ENCODE measurements at regions not wholly inside any gene's neighbourhood (a gene's known extent, or its start where the extent isn't known, plus 50 kb on each side); places are given as distances from the start of the nearest gene placed in this dataset.

DNA sequence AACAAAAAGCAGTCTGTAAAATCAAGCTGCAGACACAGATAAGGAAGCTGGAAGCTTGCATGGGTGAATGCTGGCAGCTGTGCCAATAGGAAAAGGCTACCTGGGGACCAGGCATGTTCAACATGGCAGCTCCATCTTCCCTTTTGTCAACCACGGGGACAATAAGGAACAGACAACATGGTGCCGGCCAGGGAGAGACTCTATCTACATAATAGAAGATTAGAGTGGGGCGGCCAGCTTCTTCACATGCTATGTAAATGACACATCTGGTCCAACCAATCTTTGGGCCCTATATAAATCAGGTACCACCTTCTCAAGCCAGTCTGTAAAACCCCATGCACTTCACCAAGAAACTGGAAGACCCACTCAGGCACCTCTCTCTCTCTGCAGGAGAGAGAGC is 157.6 kb downstream of the SUDS3 start:
- no peak for DNase-seq
- POLR2A ChIA-PET (ENCODE audit: unreplicated experiment): no interaction called here
- no TSS peak for BruUV-seq (replicated peaks)
- H3K79me2 ChIP-seq (ENCODE audit: low read depth): no peaks in the 10 kb centered on the region
- intact Hi-C loops (cut with micrococcal nuclease; ENCODE audit: unreplicated experiment): no loop called here
- H3K9me3 ChIP-seq (ENCODE audit: insufficient read depth, low read depth): no peaks in the 10 kb centered on the region
- H3K27me3 ChIP-seq (ENCODE audit: insufficient read depth, low read depth): peaks cover 40% of the 10 kb centered on the region
- H3K4me1 ChIP-seq (replicated peaks; ENCODE audit: insufficient read depth): no peaks in the 10 kb centered on the region
- H3K36me3 ChIP-seq (ENCODE audit: low read depth): no peaks in the 10 kb centered on the region
- no peak overlapping the region for H3K4me3 ChIP-seq
- H4K20me1 ChIP-seq (ENCODE audit: insufficient read depth): no peaks in the 10 kb centered on the region
- H3K9me2 ChIP-seq (ENCODE audit: insufficient read depth): no peaks in the 10 kb centered on the region
- H3F3A ChIP-seq (ENCODE audit: insufficient read depth, low read depth): no peaks in the 10 kb centered on the region
- TF ChIP-seq CTCF (conservative IDR thresholded peaks at IDR 0.05) (no peak), EZH2 (IDR thresholded peaks at IDR 0.05; ENCODE audit: low read depth) (no peak)
- no peak overlapping the region for H3K27ac ChIP-seq
- no peak overlapping the region for H2AFZ ChIP-seq
- CTCF ChIA-PET: no interaction called here
- H3K4me2 ChIP-seq: no peak overlapping the region

GRCh38 chr12:118536306-118536906 is 160.1 kb downstream of the SUDS3 start:
- no peak for DNase-seq
- no TSS peak for BruUV-seq (replicated peaks)
- no peaks in the 10 kb centered on the region for H3K9me2 ChIP-seq (ENCODE audit: insufficient read depth)
- CTCF ChIA-PET: no interaction called here
- no peak overlapping the region for H3K27ac ChIP-seq
- no peaks in the 10 kb centered on the region for H4K20me1 ChIP-seq (ENCODE audit: insufficient read depth)
- H3K79me2 ChIP-seq (ENCODE audit: low read depth): no peaks in the 10 kb centered on the region
- intact Hi-C loops (cut with micrococcal nuclease; ENCODE audit: unreplicated experiment): no loop called here
- no peak overlapping the region for H2AFZ ChIP-seq
- peaks cover 24% of the 10 kb centered on the region; the same call in 1 of the 2 replicates for H3K27me3 ChIP-seq (ENCODE audit: insufficient read depth, low read depth)
- POLR2A ChIA-PET (ENCODE audit: unreplicated experiment): no interaction called here
- H3K36me3 ChIP-seq (ENCODE audit: low read depth): no peaks in the 10 kb centered on the region
- TF ChIP-seq CTCF (conservative IDR thresholded peaks at IDR 0.05) (no peak), EZH2 (IDR thresholded peaks at IDR 0.05; ENCODE audit: low read depth) (no peak)
- H3F3A ChIP-seq (ENCODE audit: insufficient read depth, low read depth): no peaks in the 10 kb centered on the region
- no peaks in the 10 kb centered on the region for H3K9me3 ChIP-seq (ENCODE audit: insufficient read depth, low read depth)
- no peaks in the 10 kb centered on the region for H3K4me1 ChIP-seq (replicated peaks; ENCODE audit: insufficient read depth)
- no peak overlapping the region for H3K4me2 ChIP-seq
- H3K4me3 ChIP-seq: no peak overlapping the region

- Histone ChIP-seq H3K4me1 (replicated peaks; ENCODE audit: insufficient read depth) (no peaks in the 10 kb centered on the region), H3F3A (ENCODE audit: insufficient read depth, low read depth) (no peaks in the 10 kb centered on the region), H3K27ac (no peak overlapping the region), H2AFZ (no peak overlapping the region), H3K27me3 (ENCODE audit: insufficient read depth, low read depth) (peaks cover 27% of the 10 kb centered on the region; the same call in 1 of the 2 replicates), H3K79me2 (ENCODE audit: low read depth) (no peaks in the 10 kb centered on the region), H3K9me2 (ENCODE audit: insufficient read depth) (no peaks in the 10 kb centered on the region), H3K4me3 (no peak overlapping the region), H4K20me1 (ENCODE audit: insufficient read depth) (no peaks in the 10 kb centered on the region), H3K4me2 (no peak overlapping the region), H3K36me3 (ENCODE audit: low read depth) (no peaks in the 10 kb centered on the region), H3K9me3 (ENCODE audit: insufficient read depth, low read depth) (no peaks in the 10 kb centered on the region)
- ChIA-PET CTCF (no interaction called here), POLR2A (ENCODE audit: unreplicated experiment) (no interaction called here)
- DNase-seq: no peak
- TF ChIP-seq EZH2 (IDR thresholded peaks at IDR 0.05; ENCODE audit: low read depth): no peak
- no peak for TF ChIP-seq CTCF (conservative IDR thresholded peaks at IDR 0.05)
- BruUV-seq (replicated peaks): no TSS peak
- intact Hi-C loops (cut with micrococcal nuclease; ENCODE audit: unreplicated experiment): no loop called here
Measured at GRCh38 chr12:118537481-118537917, 161.1 kb downstream of the SUDS3 start.

All from PC-9 (cell line).